AG10803 (cell line): ENCODE measurements at regions not wholly inside any gene's neighbourhood (a gene's known extent, or its start where the extent isn't known, plus 50 kb on each side); places are given as distances from the start of the nearest gene placed in this dataset.

Experiments
- DNase-seq: peaks from one replicate; pipeline ENCODE4 v3.0.0; 2010; ENCODE audit warnings: low read depth
- H3K4me3 ChIP-seq: 2 replicates; pipeline ENCODE4 v1.5.1; 2011; ENCODE audit warnings: mild to moderate bottlenecking, low read length, control low read depth
- CTCF ChIP-seq: conservative IDR thresholded peaks from 2 replicates; pipeline ENCODE4 v1.5.1; 2011; ENCODE audit warnings: mild to moderate bottlenecking, low read length, control low read depth, inconsistent platforms

- DNase-seq, result no peak
- TF ChIP-seq CTCF, result no peak
- H3K4me3 ChIP-seq, result no peak overlapping the region
Measured at GRCh38 chr6:15832841-15833240, 170.0 kb upstream of the DTNBP1 start.

DNA sequence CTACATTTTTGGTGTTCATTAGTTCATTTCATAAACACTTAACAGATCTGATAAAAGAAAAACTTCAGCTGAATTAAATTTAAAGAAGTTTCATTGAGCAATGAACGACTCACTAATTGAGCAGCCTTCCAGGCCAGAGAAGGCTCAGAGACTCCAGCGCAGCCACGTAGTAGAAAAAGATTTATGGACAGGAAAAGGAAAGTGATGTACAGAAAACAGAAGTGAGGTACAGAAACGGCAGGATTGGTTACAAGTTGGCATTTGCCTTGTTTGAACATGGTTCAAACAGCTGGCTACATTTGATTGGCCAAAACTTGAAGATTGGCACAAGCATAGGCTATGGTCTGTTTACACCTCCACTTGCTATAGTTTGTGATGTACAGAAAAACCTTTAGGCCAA is 166.3 kb upstream of the DTNBP1 start:
- DNase-seq, result no peak
- no peak for TF ChIP-seq CTCF
- no peak overlapping the region for H3K4me3 ChIP-seq

GRCh38 chr6:15827496-15828255 is 164.8 kb upstream of the DTNBP1 start:
- H3K4me3 ChIP-seq, result no peak overlapping the region
- no peak for TF ChIP-seq CTCF

DNA sequence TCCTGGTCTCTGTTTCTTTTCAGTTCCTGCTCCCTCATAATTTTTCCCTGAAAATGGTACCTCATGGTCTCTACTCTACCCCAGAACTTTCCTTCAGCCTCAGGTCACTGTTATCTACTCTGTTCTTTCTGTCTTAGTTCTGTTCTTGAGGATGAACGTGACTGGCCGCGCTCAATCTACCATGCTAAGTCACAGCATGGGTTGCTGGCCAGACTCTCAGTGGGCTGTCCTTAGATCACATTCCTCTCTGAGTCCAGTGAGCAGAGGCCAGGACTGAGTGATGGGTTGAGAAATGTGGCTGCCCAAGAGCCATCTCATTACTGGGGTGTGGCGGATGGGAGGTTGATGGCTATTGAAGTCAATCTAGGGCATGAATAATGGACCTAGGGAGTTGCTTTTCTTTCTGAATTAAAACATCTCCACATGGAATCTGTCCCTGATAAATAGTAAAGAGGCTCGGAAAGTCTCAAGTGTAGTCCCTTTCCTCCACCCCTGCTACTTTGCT is 164.0 kb upstream of the DTNBP1 start:
- DNase-seq, result no peak
- TF ChIP-seq CTCF, result no peak
- H3K4me3 ChIP-seq, result no peak overlapping the region

More at GRCh38 chr6:15827496-15828255, 164.8 kb upstream of the DTNBP1 start:
- no peak for DNase-seq

GRCh38 chr6:15825332-15825930 is 162.6 kb upstream of the DTNBP1 start:
- H3K4me3 ChIP-seq, result no peak overlapping the region
- no peak for TF ChIP-seq CTCF
- no peak for DNase-seq

DNA sequence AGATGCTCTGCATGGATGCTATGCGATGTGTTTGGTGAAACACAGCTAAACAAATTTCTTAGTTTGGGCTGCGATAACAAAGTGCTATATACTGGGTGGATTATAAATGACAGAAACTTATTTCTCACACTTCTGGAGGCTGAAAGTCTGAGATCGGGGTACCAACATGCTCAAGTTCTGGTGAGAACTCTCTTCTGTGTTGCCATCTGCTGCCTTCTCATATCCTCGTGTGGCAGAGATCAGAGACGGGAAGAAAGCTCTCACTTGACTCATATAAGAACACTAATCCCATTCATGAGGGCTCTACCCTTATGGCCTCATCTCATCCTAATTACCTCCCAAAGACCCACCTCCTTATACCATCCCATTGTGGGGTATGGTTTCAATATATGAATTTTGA is 162.0 kb upstream of the DTNBP1 start:
- no peak for TF ChIP-seq CTCF
- H3K4me3 ChIP-seq, result no peak overlapping the region
- no peak for DNase-seq

- TF ChIP-seq CTCF, result no peak
- DNase-seq, result no peak
- no peak overlapping the region for H3K4me3 ChIP-seq
Measured at GRCh38 chr6:15823838-15824414, 161.1 kb upstream of the DTNBP1 start.
